Fibroblast of the aortic adventitia (primary cell): ENCODE measurements at regions not wholly inside any gene's neighbourhood (a gene's known extent, or its start where the extent isn't known, plus 50 kb on each side); places are given as distances from the start of the nearest gene placed in this dataset.
"Not testable (repeated sequence)": the region's sequence is repeated elsewhere in the genome, so short reads cannot be mapped to it uniquely, and the experiment has no call there.

Experiments
- DNase-seq: peaks from one replicate; pipeline ENCODE4 v3.0.0-alpha.2; 2010; ENCODE audit warnings: low read depth
- H3K4me3 ChIP-seq: 2 replicates; pipeline ENCODE4 v1.5.1; 2011; ENCODE audit warnings: low read depth, mild to moderate bottlenecking, control low read depth, low read length, moderate library complexity
- CTCF ChIP-seq: IDR thresholded peaks from 2 replicates; pipeline ENCODE4 v1.5.1; 2011; ENCODE audit warnings: mild to moderate bottlenecking, low read length, control low read depth, inconsistent platforms; ENCODE audit not compliant: insufficient read depth

DNA sequence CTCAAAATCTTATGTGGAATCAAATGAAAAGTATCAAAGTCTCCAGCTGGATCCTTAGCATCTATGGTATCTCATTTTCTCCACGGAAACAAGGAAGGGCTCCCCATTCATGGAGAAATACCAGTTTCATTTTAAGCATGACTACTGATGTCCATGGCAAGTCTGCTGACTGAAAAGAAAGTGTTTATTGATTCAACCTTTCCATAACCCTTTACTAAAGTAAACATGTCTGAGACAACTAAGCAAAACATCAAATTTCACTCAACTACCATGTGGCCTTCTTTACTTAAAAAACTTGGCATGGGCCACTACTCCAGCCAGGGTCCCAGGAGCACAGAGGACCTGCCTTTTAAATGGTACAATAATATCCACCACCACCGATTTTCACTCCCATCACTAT is 928.0 kb upstream of the SOX9 start:
- DNase-seq = no peak
- H3K4me3 ChIP-seq = no peak overlapping the region
- TF ChIP-seq CTCF = no peak

GRCh38 chr17:71200597-71200996 is 920.2 kb upstream of the SOX9 start:
- TF ChIP-seq CTCF = no peak
- no peak for DNase-seq
- H3K4me3 ChIP-seq = no peak overlapping the region

DNA sequence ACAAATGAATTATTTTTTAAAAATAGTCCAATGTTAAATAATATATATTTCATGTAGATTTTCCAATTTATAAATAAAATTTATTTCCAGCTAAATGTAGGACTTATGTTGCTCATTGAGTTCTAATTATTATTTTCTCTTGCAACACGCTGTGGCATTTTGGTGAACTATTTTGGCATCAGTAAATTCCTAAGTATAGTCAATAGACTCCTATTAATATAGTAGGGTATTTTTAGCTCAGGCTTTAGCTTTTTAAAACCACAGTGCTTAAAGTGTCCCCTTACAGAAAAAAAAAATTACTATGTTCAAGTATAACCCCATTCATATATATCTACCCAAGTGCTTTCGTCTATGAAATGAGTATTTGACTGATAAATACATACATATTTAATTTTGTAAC is 919.2 kb upstream of the SOX9 start:
- no peak for TF ChIP-seq CTCF
- no peak overlapping the region for H3K4me3 ChIP-seq
- no peak for DNase-seq

- no peak overlapping the region for H3K4me3 ChIP-seq
- no peak for DNase-seq
- no peak for TF ChIP-seq CTCF
These were observed 918.4 kb upstream of the SOX9 start for GRCh38 chr17:71202449-71202848.

- H3K4me3 ChIP-seq = no peak overlapping the region
- DNase-seq = no peak
- no peak for TF ChIP-seq CTCF
These were observed 916.9 kb upstream of the SOX9 start for GRCh38 chr17:71203953-71204352.

DNA sequence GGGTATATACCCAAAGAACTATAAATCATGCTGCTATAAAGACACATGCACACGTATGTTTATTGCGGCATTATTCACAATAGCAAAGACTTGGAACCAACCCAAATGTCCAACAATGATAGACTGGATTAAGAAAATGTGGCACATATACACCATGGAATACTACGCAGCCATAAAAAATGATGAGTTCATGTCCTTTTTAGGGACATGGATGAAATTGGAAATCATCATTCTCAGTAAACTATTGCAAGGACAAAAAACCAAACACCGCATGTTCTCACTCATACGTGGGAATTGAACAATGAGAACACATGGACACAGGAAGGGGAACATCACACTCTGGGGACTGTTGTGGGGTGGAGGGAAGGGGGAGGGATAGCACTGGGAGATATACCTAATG is 914.9 kb upstream of the SOX9 start:
- DNase-seq, H3K4me3 ChIP-seq: not testable (repeated sequence)

DNA sequence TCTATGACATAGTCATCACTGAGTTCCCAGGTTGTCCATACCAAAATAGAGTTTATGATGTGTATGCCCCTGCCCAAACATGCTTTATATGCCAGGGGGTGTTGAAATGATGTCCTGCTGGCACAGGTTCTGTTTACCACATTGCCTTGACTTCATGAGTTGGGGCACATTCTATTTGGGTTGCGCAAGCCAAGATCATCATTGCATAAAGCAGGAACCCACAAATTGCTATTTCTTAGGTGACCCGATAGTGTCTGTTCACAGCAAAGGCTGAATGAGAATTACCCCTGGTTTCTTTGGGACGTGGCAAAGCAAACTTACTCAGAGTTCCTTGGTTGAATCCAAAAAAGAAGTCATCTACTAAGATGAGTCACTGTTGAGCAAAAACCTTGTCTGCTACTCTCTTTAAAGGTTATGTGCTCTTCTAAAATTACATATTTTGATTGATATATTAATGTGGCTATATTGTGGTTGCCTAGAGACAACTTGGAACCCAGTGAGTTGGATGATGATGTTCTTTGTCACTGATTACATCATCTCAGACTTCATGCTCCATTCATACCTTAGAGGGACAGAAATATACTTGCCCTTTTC is 912.6 kb upstream of the SOX9 start:
- no peak for TF ChIP-seq CTCF

More for the DNA sequence above, 912.6 kb upstream of the SOX9 start:
- no peak overlapping the region for H3K4me3 ChIP-seq
- no peak for DNase-seq
